Esophagus squamous epithelium (tissue), 4 donors: ENCODE measurements at regions not wholly inside any gene's neighbourhood (a gene's known extent, or its start where the extent isn't known, plus 50 kb on each side); places are given as distances from the start of the nearest gene placed in this dataset.

Source experiments
- POLR2A ChIP-seq, 4 donors: fragments of 450-650 bp; IDR thresholded peaks; one replicate each; pipeline ENCODE4 v1.6.1; 2017; ENCODE audit warnings: antibody characterized with exemption in 4 of 4, mild to moderate bottlenecking in 4 of 4, moderate library complexity in 3 of 4
- TF ChIP-seq, protein P1 (sequence below), 6 experiments: fragments of 450-650 bp in 4 of 6; fragments of 200-600 bp in 2 of 6; sonication (generic) in 2 of 6; IDR thresholded peaks; one replicate each; pipeline ENCODE4 v1.5.1; 2016 to 2019; ENCODE audit warnings: antibody characterized with exemption in 6 of 6, mild to moderate bottlenecking in 4 of 6, moderate library complexity in 4 of 6

DNA sequence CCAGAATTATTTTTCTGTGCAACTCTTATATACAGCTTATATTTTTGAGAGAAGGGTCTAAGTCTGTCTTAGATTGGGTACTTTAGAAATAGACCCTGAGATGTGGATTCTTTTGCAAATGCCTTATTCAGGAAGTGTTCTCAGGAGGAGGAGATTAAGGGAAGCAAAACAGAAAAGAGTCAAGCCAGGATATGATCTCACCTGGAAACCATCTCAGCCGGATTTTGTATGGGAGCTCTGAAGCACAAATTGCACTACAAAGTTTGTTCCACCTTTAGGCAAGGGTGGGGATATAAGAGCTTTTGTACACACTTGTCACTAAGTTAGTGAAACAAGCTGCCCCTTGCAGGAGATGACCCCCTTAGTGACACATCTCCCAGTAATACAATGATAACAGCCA, 121.2 kb upstream of the GRPR start:
- TF ChIP-seq, protein P1, sequence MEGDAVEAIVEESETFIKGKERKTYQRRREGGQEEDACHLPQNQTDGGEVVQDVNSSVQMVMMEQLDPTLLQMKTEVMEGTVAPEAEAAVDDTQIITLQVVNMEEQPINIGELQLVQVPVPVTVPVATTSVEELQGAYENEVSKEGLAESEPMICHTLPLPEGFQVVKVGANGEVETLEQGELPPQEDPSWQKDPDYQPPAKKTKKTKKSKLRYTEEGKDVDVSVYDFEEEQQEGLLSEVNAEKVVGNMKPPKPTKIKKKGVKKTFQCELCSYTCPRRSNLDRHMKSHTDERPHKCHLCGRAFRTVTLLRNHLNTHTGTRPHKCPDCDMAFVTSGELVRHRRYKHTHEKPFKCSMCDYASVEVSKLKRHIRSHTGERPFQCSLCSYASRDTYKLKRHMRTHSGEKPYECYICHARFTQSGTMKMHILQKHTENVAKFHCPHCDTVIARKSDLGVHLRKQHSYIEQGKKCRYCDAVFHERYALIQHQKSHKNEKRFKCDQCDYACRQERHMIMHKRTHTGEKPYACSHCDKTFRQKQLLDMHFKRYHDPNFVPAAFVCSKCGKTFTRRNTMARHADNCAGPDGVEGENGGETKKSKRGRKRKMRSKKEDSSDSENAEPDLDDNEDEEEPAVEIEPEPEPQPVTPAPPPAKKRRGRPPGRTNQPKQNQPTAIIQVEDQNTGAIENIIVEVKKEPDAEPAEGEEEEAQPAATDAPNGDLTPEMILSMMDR (IDR thresholded peaks at IDR 0.05) = no peak
- no peak for TF ChIP-seq POLR2A (IDR thresholded peaks at IDR 0.05)
